SK-N-SH (cell line): ENCODE measurements at regions not wholly inside any gene's neighbourhood (a gene's known extent, or its start where the extent isn't known, plus 50 kb on each side); places are given as distances from the start of the nearest gene placed in this dataset.

Experiments used
- CTCF ChIA-PET: fragments of 300-600, 350-600 bp; formaldehyde crosslinking; extraction: SDS; loops from one replicate; lab custom pipeline; 2021; lab: Yijun Ruan, JAX
- POLR2A ChIA-PET: fragments of 350-600 bp; sonication (Branson Sonifier 250); formaldehyde crosslinking; extraction: SDS; loops from one replicate; lab custom pipeline; 2020; ENCODE audit warnings: antibody characterized with exemption, inconsistent platforms; lab: Yijun Ruan, JAX
- DNase-seq: peaks from one replicate; pipeline ENCODE4 v3.0.0; 2012
- H2AFZ ChIP-seq: fragments of 200-600 bp; sonication (generic); 2 replicates; pipeline ENCODE4 v1.8.1; 2016; ENCODE audit warnings: antibody characterized with exemption, mild to moderate bottlenecking, low read depth
- H3F3A ChIP-seq: fragments of 200-600 bp; sonication (generic); replicated peaks from 2 replicates; pipeline ENCODE3; 2016; ENCODE audit warnings: antibody characterized with exemption, mild to moderate bottlenecking; ENCODE audit not compliant: insufficient read depth
- H3K27ac ChIP-seq, 2 experiments: fragments of 200-500 bp in 1 of 2; fragments of 200-600 bp in 1 of 2; sonication (Bioruptor generic) in 1 of 2; sonication (generic), shearing (Covaris generic) in 1 of 2; 2 replicates each; pipeline versions ENCODE4 v1.5.1 to v1.6.1; 2014 to 2016; ENCODE audit warnings: low read depth in 2 of 2, inconsistent platforms in 1 of 2, low read length in 1 of 2, mild to moderate bottlenecking in 1 of 2, mixed read lengths in 1 of 2
- H3K27me3 ChIP-seq: fragments of 200-600 bp; sonication (generic), shearing (Covaris generic); 2 replicates; pipeline ENCODE4 v1.6.1; 2016; ENCODE audit warnings: mixed run types; ENCODE audit not compliant: insufficient read depth
- H3K36me3 ChIP-seq, 2 experiments: fragments of 200-500 bp in 1 of 2; fragments of 200-600 bp in 1 of 2; sonication (Bioruptor generic) in 1 of 2; sonication (generic) in 1 of 2; replicated peaks in 1 of 2; 2 replicates each; pipeline versions ENCODE3 to v1.5.1; 2014 to 2016; ENCODE audit warnings: low read length in 1 of 2, mild to moderate bottlenecking in 1 of 2; ENCODE audit not compliant: insufficient read depth in 2 of 2, control insufficient read depth in 1 of 2
- H3K4me1 ChIP-seq, 2 experiments: fragments of 200-500 bp in 1 of 2; fragments of 200-600 bp in 1 of 2; sonication (Bioruptor generic) in 1 of 2; sonication (generic), shearing (Covaris generic) in 1 of 2; 2 replicates each; pipeline versions ENCODE4 v1.5.1 to v1.6.1; 2014 to 2016; ENCODE audit warnings: low read depth in 1 of 2, low read length in 1 of 2, mixed run types in 1 of 2; ENCODE audit not compliant: insufficient read depth in 2 of 2, control insufficient read depth in 1 of 2
- H3K4me2 ChIP-seq: fragments of 200-600 bp; sonication (generic), shearing (Covaris generic); 2 replicates; pipeline ENCODE4 v1.6.1; 2017; ENCODE audit warnings: mixed run types
- H3K4me3 ChIP-seq, 2 experiments: fragments of 200-500 bp in 1 of 2; fragments of 200-600 bp in 1 of 2; sonication (Bioruptor generic) in 1 of 2; sonication (generic), shearing (Covaris generic) in 1 of 2; 2 replicates each; pipeline versions ENCODE4 v1.5.1 to v1.8.1; 2014 to 2016; ENCODE audit warnings: low read depth in 2 of 2, inconsistent platforms in 1 of 2, low read length in 1 of 2, mild to moderate bottlenecking in 1 of 2, mixed read lengths in 1 of 2, moderate library complexity in 1 of 2
- H3K79me2 ChIP-seq: fragments of 200-600 bp; sonication (generic); 2 replicates; pipeline ENCODE4 v1.8.1; 2017; ENCODE audit warnings: mild to moderate bottlenecking; ENCODE audit not compliant: insufficient read depth
- H3K9ac ChIP-seq: fragments of 200-600 bp; sonication (generic); 2 replicates; pipeline ENCODE4 v1.6.1; 2017; ENCODE audit warnings: mixed run types
- H3K9me2 ChIP-seq: fragments of 200-600 bp; sonication (generic); 2 replicates; pipeline ENCODE4 v1.6.1; 2017; ENCODE audit warnings: mixed run types
- H3K9me3 ChIP-seq: fragments of 200-600 bp; sonication (generic); 2 replicates; pipeline ENCODE4 v1.6.1; 2017; ENCODE audit warnings: mixed run types, mild to moderate bottlenecking, moderate library complexity
- H4K20me1 ChIP-seq: fragments of 200-600 bp; sonication (generic); 2 replicates; pipeline ENCODE4 v1.6.1; 2017; ENCODE audit warnings: mild to moderate bottlenecking, mixed run types; ENCODE audit not compliant: insufficient read depth
- EZH2phosphoT487 ChIP-seq: fragments of 200-600 bp; sonication (generic); IDR thresholded peaks from 2 replicates; pipeline ENCODE4 v1.6.1; 2017; ENCODE audit warnings: low read depth, mixed run types, mild to moderate bottlenecking, antibody characterized with exemption, moderate library complexity, borderline replicate concordance
- GATA2 ChIP-seq: sonication (generic); formaldehyde crosslinking; IDR thresholded peaks from 2 replicates; pipeline ENCODE4 v1.5.0; 2020; ENCODE audit warnings: mild to moderate bottlenecking, missing genetic modification reagents
- JUND ChIP-seq: IDR thresholded peaks from 2 replicates; pipeline ENCODE4 v1.4.0; 2012
- SIN3A ChIP-seq: IDR thresholded peaks from 2 replicates; pipeline ENCODE4 v1.6.1; 2012; ENCODE audit warnings: low read depth, mild to moderate bottlenecking, low read length, moderate library complexity, borderline replicate concordance
- TAF1 ChIP-seq: IDR thresholded peaks from 2 replicates; pipeline ENCODE4 v1.6.1; 2012; ENCODE audit warnings: low read depth, mild to moderate bottlenecking, low read length, moderate library complexity, borderline replicate concordance
- TCF12 ChIP-seq: IDR thresholded peaks from 2 replicates; pipeline ENCODE4 v1.4.0; 2012
- TEAD4 ChIP-seq: IDR thresholded peaks from 2 replicates; pipeline ENCODE4 v1.4.0; 2012; ENCODE audit warnings: mild to moderate bottlenecking, borderline replicate concordance; ENCODE audit not compliant: insufficient read depth
- YY1 ChIP-seq: IDR thresholded peaks from 2 replicates; pipeline ENCODE4 v1.4.0; 2012; ENCODE audit warnings: low read depth, mild to moderate bottlenecking
- WGBS: methylation state at CpG from one replicate; pipeline ENCODE4 v1.1.6; 2017; ENCODE audit warnings: low lambda C conversion rate; 5-methylcytosine and 5-hydroxymethylcytosine counted together
- TF ChIP-seq, protein P1 (sequence below): IDR thresholded peaks from 2 replicates; pipeline ENCODE4 v1.4.0; 2012; ENCODE audit warnings: low read depth, borderline replicate concordance
- TF ChIP-seq, protein P2 (sequence below): IDR thresholded peaks from 2 replicates; pipeline ENCODE4 v1.4.0; 2012; ENCODE audit warnings: low read depth, borderline replicate concordance
- TF ChIP-seq, protein P3 (sequence below): IDR thresholded peaks from 2 replicates; pipeline ENCODE4; 2012
- TF ChIP-seq, protein P4 (sequence below): fragments of 200-600 bp; sonication (generic); IDR thresholded peaks from 2 replicates; pipeline ENCODE4 v1.6.1; 2017; ENCODE audit warnings: antibody characterized with exemption, mild to moderate bottlenecking, moderate library complexity

DNA sequence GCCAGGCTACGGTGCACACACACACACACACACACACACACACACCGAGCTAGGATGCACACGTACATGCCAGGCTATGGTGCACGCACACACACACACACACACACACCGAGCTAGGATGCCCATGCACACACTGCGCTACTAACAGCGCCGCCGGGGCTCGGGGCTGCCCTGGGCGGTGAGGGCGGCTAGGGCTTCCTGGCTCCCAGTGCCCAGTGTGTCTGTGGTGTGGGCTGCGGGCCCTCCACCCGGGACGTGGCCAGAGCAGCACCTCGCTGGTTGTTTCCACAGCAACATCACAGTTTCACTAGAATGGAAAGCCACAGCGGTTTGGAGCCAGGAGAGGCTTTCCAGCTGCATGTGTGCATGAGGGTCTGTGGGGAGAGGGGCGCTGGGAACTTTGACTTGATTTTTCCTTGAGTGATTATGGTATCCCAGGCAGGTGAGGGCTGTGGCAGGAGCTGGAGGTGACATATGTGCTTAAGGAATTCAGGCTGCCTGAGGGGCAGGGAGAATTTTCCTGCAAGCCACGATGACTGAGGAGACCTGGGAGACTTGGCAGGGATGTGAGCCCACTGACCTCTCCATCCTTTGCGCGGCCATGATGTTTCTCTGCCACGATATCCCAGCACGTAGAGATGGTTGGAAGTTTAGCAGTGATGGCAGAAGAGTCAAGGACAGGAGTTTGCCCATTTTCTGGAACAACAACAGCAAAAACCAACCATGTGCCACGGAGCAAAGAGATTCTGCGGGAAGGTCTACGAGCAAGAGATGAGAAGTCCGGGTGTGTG, 195.9 kb downstream of the SNX19 start:
- no peaks in the 10 kb centered on the region for H3K4me1 ChIP-seq
- H3K4me2 ChIP-seq, result no peak overlapping the region
- no peaks in the 10 kb centered on the region for H3K9me3 ChIP-seq
- TF ChIP-seq EZH2phosphoT487 (no peak), JUND (no peak), GATA2 (CRISPR knock-in tag) (no peak), TEAD4 (no peak), YY1 (no peak), TAF1 (no peak), SIN3A (no peak), TCF12 (no peak)
- TF ChIP-seq, protein P1, sequence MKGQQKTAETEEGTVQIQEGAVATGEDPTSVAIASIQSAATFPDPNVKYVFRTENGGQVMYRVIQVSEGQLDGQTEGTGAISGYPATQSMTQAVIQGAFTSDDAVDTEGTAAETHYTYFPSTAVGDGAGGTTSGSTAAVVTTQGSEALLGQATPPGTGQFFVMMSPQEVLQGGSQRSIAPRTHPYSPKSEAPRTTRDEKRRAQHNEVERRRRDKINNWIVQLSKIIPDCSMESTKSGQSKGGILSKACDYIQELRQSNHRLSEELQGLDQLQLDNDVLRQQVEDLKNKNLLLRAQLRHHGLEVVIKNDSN, result no peak
- TF ChIP-seq, protein P2, sequence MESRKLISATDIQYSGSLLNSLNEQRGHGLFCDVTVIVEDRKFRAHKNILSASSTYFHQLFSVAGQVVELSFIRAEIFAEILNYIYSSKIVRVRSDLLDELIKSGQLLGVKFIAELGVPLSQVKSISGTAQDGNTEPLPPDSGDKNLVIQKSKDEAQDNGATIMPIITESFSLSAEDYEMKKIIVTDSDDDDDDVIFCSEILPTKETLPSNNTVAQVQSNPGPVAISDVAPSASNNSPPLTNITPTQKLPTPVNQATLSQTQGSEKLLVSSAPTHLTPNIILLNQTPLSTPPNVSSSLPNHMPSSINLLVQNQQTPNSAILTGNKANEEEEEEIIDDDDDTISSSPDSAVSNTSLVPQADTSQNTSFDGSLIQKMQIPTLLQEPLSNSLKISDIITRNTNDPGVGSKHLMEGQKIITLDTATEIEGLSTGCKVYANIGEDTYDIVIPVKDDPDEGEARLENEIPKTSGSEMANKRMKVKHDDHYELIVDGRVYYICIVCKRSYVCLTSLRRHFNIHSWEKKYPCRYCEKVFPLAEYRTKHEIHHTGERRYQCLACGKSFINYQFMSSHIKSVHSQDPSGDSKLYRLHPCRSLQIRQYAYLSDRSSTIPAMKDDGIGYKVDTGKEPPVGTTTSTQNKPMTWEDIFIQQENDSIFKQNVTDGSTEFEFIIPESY, result no peak
- TF ChIP-seq, protein P3, sequence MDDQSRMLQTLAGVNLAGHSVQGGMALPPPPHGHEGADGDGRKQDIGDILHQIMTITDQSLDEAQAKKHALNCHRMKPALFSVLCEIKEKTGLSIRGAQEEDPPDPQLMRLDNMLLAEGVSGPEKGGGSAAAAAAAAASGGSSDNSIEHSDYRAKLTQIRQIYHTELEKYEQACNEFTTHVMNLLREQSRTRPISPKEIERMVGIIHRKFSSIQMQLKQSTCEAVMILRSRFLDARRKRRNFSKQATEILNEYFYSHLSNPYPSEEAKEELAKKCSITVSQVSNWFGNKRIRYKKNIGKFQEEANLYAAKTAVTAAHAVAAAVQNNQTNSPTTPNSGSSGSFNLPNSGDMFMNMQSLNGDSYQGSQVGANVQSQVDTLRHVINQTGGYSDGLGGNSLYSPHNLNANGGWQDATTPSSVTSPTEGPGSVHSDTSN, result no peak
- TF ChIP-seq, protein P4, sequence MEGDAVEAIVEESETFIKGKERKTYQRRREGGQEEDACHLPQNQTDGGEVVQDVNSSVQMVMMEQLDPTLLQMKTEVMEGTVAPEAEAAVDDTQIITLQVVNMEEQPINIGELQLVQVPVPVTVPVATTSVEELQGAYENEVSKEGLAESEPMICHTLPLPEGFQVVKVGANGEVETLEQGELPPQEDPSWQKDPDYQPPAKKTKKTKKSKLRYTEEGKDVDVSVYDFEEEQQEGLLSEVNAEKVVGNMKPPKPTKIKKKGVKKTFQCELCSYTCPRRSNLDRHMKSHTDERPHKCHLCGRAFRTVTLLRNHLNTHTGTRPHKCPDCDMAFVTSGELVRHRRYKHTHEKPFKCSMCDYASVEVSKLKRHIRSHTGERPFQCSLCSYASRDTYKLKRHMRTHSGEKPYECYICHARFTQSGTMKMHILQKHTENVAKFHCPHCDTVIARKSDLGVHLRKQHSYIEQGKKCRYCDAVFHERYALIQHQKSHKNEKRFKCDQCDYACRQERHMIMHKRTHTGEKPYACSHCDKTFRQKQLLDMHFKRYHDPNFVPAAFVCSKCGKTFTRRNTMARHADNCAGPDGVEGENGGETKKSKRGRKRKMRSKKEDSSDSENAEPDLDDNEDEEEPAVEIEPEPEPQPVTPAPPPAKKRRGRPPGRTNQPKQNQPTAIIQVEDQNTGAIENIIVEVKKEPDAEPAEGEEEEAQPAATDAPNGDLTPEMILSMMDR, result no peak
- TF ChIP-seq, all 33 proteins: peak for 0
- Histone ChIP-seq H3K9ac (no peak overlapping the region), H4K20me1 (no peaks in the 10 kb centered on the region), H3K79me2 (no peaks in the 10 kb centered on the region), H3K4me3 (no peak overlapping the region), H2AFZ (no peak overlapping the region), H3K36me3 (no peaks in the 10 kb centered on the region), H3K27ac (no peak overlapping the region), H3K27me3 (no peaks in the 10 kb centered on the region), H3K9me2 (no peaks in the 10 kb centered on the region), H3F3A (no peaks in the 10 kb centered on the region)
- DNase-seq, result no peak
- ChIA-PET CTCF (interaction anchor here (0.6 kb wide), 1 partner anchor 142 kb away, joined by 4 read pairs; no protein-coding TSS in a partner anchor), POLR2A (no interaction called here)
- 83% methylated on average over 22 of the region's 27 CpGs for WGBS
